RWPE2 (cell line): ENCODE measurements at regions not wholly inside any gene's neighbourhood (a gene's known extent, or its start where the extent isn't known, plus 50 kb on each side); places are given as distances from the start of the nearest gene placed in this dataset.

Source experiments
- ATAC-seq: fragments of 200-7000 bp; cut with Tn5 transposase; 3 replicates; pipeline ENCODE4 v1.9.1; 2021; ENCODE audit warnings: low read depth
- DNase-seq: peaks from one replicate; pipeline ENCODE4 v3.0.0-alpha.2; 2020; ENCODE audit warnings: low spot score
- H3K27ac ChIP-seq: fragments of 450-650 bp; 2 replicates; pipeline ENCODE4 v1.5.1; 2017; ENCODE audit warnings: mild to moderate bottlenecking; ENCODE audit not compliant: poor library complexity, severe bottlenecking
- H3K27me3 ChIP-seq: fragments of 250-450 bp; sonication (Bioruptor Pico); 2 replicates; pipeline ENCODE4 v1.5.1; 2021; ENCODE audit warnings: mild to moderate bottlenecking, moderate library complexity; ENCODE audit not compliant: insufficient read depth, poor library complexity, severe bottlenecking
- H3K36me3 ChIP-seq: fragments of 250-450 bp; sonication (Bioruptor Pico); 2 replicates; pipeline ENCODE4 v1.5.1; 2020; ENCODE audit warnings: low read depth, mild to moderate bottlenecking, moderate library complexity
- H3K4me1 ChIP-seq: fragments of 250-450 bp; sonication (Bioruptor Pico); 2 replicates; pipeline ENCODE4 v1.5.1; 2021; ENCODE audit warnings: mild to moderate bottlenecking, moderate library complexity; ENCODE audit not compliant: insufficient read depth, poor library complexity, severe bottlenecking
- H3K4me3 ChIP-seq: fragments of 250-450 bp; sonication (Bioruptor Pico); 2 replicates; pipeline ENCODE4 v1.5.1; 2021; ENCODE audit warnings: mild to moderate bottlenecking, moderate library complexity; ENCODE audit not compliant: severe bottlenecking
- H3K9me3 ChIP-seq: fragments of 250-450 bp; sonication (Bioruptor Pico); 2 replicates; pipeline ENCODE4 v1.5.1; 2021; ENCODE audit warnings: mild to moderate bottlenecking, moderate library complexity; ENCODE audit not compliant: severe bottlenecking
- CTCF ChIP-seq: fragments of 450-650 bp; IDR thresholded peaks from one replicate; pipeline ENCODE4 v1.5.1; 2017; ENCODE audit warnings: mild to moderate bottlenecking, moderate library complexity; ENCODE audit not compliant: poor library complexity, severe bottlenecking

DNA sequence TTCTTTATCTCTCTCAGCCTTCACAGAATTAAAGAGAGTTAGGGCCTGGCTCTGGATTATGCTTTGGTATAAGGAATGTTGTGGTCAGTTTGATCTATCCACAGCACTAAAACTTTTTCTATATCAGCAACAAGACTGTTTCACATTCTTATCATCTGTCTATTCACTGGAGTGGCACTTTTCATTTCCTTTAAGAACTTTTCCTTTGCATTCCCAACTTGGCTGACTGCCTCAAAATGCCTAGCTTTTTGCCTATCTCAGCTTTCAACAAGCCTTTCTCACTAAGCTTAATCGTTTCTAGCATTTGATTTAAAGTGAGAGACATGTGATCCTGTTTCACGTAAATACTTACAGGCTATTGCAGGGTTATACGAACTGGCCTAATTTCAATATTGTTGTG, 471.8 kb downstream of the GBE1 start:
- no peak for DNase-seq
- Histone ChIP-seq H3K27me3 (no peaks in the 10 kb centered on the region), H3K4me1 (no peaks in the 10 kb centered on the region), H3K9me3 (no peaks in the 10 kb centered on the region), H3K27ac (no peak overlapping the region), H3K4me3 (no peak overlapping the region), H3K36me3 (no peaks in the 10 kb centered on the region)
- ATAC-seq, result no peak
- TF ChIP-seq CTCF, result no peak

GRCh38 chr3:81279481-81280379, 481.7 kb downstream of the GBE1 start:
- Histone ChIP-seq H3K27ac (no peak overlapping the region), H3K27me3 (no peaks in the 10 kb centered on the region), H3K9me3 (no peaks in the 10 kb centered on the region), H3K4me3 (no peak overlapping the region), H3K36me3 (no peaks in the 10 kb centered on the region), H3K4me1 (no peaks in the 10 kb centered on the region)
- ATAC-seq (no peak), DNase-seq (no peak)
- TF ChIP-seq CTCF, result no peak

GRCh38 chr3:81277853-81278252, 483.6 kb downstream of the GBE1 start:
- ATAC-seq (no peak), DNase-seq (no peak)
- Histone ChIP-seq H3K9me3 (no peaks in the 10 kb centered on the region), H3K36me3 (no peaks in the 10 kb centered on the region), H3K4me3 (no peak overlapping the region), H3K4me1 (no peaks in the 10 kb centered on the region), H3K27me3 (no peaks in the 10 kb centered on the region), H3K27ac (no peak overlapping the region)
- no peak for TF ChIP-seq CTCF

DNA sequence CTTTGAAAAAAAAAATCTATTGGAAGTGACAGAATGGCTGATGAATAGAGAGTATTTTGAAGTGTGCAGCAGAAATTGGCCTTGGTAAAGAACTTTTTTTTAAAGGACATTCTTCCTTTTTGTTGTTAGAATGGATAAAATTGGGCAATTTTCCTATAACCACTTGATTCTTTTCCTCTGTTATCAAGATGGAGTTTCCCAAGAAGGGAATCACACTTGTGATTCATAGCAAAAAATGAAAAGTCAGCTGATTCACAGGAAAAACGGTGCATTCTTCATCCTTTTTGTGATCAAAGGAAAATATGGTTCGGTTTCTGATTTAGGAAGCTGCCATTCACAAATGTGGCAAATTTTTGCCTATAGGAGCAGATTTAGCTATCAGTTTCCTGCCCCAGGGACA, 486.8 kb downstream of the GBE1 start:
- Histone ChIP-seq H3K27ac (no peak overlapping the region), H3K4me3 (no peak overlapping the region), H3K36me3 (no peaks in the 10 kb centered on the region), H3K9me3 (no peaks in the 10 kb centered on the region), H3K4me1 (no peaks in the 10 kb centered on the region), H3K27me3 (no peaks in the 10 kb centered on the region)
- DNase-seq, result no peak
- TF ChIP-seq CTCF, result no peak
- no peak for ATAC-seq
